ENCODE measurements at regions not wholly inside any gene's neighbourhood (a gene's known extent, or its start where the extent isn't known, plus 50 kb on each side); places are given as distances from the start of the nearest gene placed in this dataset.

DNA sequence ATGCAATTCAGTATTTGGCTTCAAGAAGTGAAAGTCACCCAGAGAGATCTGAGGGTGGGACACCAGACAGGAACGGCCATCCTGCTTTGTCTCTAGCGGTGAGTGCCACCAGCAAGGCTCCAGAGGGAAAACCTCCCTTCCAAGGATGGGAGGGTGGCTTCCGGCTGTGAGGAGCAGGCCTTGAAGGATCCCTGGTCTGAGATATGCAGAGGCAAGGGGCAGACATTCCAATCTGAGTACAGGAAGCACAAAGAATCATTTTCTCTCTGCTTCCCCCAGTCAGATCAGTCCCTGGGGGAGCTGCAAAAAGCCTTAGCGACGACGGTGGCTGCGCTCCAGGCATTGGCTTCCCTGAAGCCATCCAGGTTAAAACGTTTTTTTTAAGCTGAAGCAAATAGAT is 167.4 kb downstream of the TEX36 start:
- no peak for TF ChIP-seq CTCF (conservative IDR thresholded peaks at IDR 0.05; ENCODE audit: low read depth, low read length)
- no peak for DNase-seq (ENCODE audit: low read depth)
- H3K4me3 ChIP-seq (ENCODE audit: low read depth, low read length) = no peak overlapping the region

DNA sequence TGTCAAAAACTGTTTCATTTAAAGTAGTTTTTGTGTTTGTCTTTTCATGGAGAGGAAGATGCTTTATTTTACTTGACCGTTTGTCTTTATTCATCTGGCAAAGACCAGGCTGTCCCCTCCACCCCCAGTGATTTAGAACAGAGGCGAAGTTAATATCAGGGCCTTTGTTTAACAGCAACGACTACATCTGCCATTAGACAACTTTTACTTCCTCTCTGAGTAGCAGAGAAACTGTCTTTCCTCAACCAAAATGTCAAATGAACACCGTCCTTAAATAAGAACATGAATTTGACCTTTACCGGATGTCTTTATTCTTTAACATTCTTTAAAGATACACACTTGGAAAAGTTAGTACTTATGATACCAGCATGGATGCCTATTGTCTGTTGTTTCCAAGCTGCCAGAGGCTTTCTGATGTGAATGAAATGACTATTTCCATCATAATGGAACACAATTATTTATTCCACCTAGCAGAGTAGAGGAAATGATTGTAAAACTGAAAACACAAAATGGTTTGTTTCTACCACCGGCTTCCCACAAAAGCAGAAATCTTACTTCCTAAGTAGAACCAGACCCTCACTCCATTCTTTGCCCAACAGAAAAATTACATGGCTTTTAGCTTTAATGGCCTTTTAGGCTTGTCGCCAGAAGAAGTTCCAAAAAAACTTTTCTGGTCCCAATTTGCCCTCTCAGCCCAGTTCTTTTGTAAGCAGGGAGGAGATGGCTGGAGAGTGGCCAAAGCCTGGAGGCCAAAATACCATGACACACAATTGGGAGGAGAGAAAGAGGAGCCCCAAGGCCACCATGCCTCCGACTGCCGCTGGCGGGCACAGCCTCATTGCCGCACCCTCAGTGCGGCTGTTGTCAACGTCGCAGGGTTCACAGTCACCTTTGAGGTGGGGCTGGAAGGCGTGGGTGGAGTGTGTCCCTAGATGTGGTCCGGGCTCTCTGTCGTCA is 168.5 kb downstream of the TEX36 start:
- TF ChIP-seq CTCF (conservative IDR thresholded peaks at IDR 0.05; ENCODE audit: low read depth, low read length) = no peak
- H3K4me3 ChIP-seq (ENCODE audit: low read depth, low read length) = no peak overlapping the region
- no peak for DNase-seq (ENCODE audit: low read depth)

- DNase-seq (ENCODE audit: low read depth) = no peak
- no peak for TF ChIP-seq CTCF (conservative IDR thresholded peaks at IDR 0.05; ENCODE audit: low read depth, low read length)
- no peak overlapping the region for H3K4me3 ChIP-seq (ENCODE audit: low read depth, low read length)
These were observed 169.4 kb downstream of the TEX36 start for GRCh38 chr10:125513429-125514182.

DNA sequence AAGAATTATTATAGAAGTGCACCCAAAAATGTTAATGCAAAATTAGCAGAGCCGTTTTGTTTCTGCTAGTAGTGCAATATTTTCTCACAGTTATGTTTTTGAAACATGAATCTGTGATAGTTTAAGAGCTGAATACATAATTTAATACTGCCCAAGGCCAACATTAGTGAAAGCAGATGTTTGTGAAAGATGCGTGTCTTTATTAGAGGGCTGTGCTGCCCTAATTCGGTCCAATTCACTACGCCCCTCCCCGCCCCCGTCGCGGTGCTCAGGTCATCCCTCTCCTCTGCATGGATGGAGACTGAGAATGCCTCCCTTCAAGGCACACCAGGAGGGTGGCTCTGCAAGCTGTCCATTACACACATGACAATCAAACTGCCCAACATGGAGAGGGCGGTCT is 172.0 kb downstream of the TEX36 start:
- H3K4me3 ChIP-seq (ENCODE audit: low read depth, low read length) = no peak overlapping the region
- no peak for TF ChIP-seq CTCF (conservative IDR thresholded peaks at IDR 0.05; ENCODE audit: low read depth, low read length)
- no peak for DNase-seq (ENCODE audit: low read depth)

- no peak for TF ChIP-seq CTCF (conservative IDR thresholded peaks at IDR 0.05; ENCODE audit: low read depth, low read length)
- no peak overlapping the region for H3K4me3 ChIP-seq (ENCODE audit: low read depth, low read length)
- DNase-seq (ENCODE audit: low read depth) = no peak
These were observed 177.3 kb downstream of the TEX36 start for GRCh38 chr10:125505648-125506047.

DNA sequence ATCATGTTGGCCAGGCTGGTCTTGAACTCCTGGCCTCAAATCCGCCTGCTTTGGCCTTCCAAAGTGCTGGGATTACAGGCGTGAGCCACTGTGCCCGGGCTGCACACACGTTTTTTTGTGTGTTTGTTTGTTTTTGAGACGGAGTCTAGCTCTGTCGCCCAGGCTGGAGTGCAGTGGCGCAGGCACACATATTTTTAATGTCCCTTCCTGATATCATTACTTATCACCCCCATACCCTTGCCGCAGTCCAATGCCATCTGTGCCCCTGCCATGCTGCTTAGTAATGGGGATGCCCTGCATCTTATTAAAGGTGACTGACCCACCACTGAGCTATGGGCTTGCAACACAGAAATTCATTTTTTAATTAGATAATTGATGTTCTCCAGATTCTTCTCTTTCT is 180.7 kb downstream of the TEX36 start:
- H3K4me3 ChIP-seq (ENCODE audit: low read depth, low read length) = no peak overlapping the region
- DNase-seq (ENCODE audit: low read depth) = no peak
- TF ChIP-seq CTCF (conservative IDR thresholded peaks at IDR 0.05; ENCODE audit: low read depth, low read length) = no peak

Data from choroid plexus epithelial cell (primary cell).